CD8-positive, alpha-beta memory T cell (primary cell): ENCODE measurements at regions not wholly inside any gene's neighbourhood (a gene's known extent, or its start where the extent isn't known, plus 50 kb on each side); places are given as distances from the start of the nearest gene placed in this dataset.

Source experiments
- CTCF ChIA-PET: fragments of 350-600 bp; sonication (Branson Sonifier 250); formaldehyde crosslinking; loops from one replicate; lab custom pipeline; 2021; ENCODE audit warnings: antibody characterized with exemption; lab: Charles Lee
- POLR2A ChIA-PET: fragments of 350-600 bp; sonication (Branson Sonifier 250); formaldehyde crosslinking; loops from one replicate; lab custom pipeline; 2021; ENCODE audit warnings: antibody characterized with exemption; lab: Charles Lee
- DNase-seq, 5 donors: peaks; one replicate each; pipeline versions ENCODE4 v3.0.0 to v3.0.0-alpha.2; 2020 to 2022; ENCODE audit warnings: mixed read lengths in 1 of 5
- H3K27ac ChIP-seq: one replicate; pipeline ENCODE4 v1.7.0; 2013; ENCODE audit warnings: low read depth, mild to moderate bottlenecking, low read length, moderate library complexity
- H3K27me3 ChIP-seq: 2 replicates; pipeline ENCODE4 v1.7.0; 2013; ENCODE audit warnings: low read length, mild to moderate bottlenecking; ENCODE audit not compliant: insufficient read depth, poor library complexity, severe bottlenecking
- H3K36me3 ChIP-seq: 2 replicates; pipeline ENCODE4 v1.7.0; 2013; ENCODE audit warnings: mild to moderate bottlenecking, low read length, moderate library complexity; ENCODE audit not compliant: insufficient read depth
- H3K4me1 ChIP-seq: 2 replicates; pipeline ENCODE4 v1.7.0; 2013; ENCODE audit warnings: mild to moderate bottlenecking, low read length, moderate library complexity; ENCODE audit not compliant: insufficient read depth
- H3K4me3 ChIP-seq: 2 replicates; pipeline ENCODE4 v1.7.0; 2013; ENCODE audit warnings: mild to moderate bottlenecking, low read length
- H3K9me3 ChIP-seq: 2 replicates; pipeline ENCODE4 v1.7.0; 2013; ENCODE audit warnings: mild to moderate bottlenecking, low read length
- H3K27ac Mint-ChIP-seq, 8 donors: one replicate each; pipeline ENCODE4 v1.8.0; 2020 to 2021; ENCODE audit warnings: mixed read lengths in 8 of 8, mild to moderate bottlenecking in 6 of 8, inconsistent platforms in 3 of 8, moderate library complexity in 3 of 8
- H3K27me3 Mint-ChIP-seq, 2 donors: one replicate each; pipeline ENCODE4 v1.8.0; 2020 to 2021; ENCODE audit warnings: mixed read lengths in 2 of 2, mild to moderate bottlenecking in 1 of 2, moderate library complexity in 1 of 2
- H3K36me3 Mint-ChIP-seq, 3 donors: one replicate each; pipeline ENCODE4 v1.8.0; 2020 to 2021; ENCODE audit warnings: mixed read lengths in 3 of 3, inconsistent platforms in 1 of 3, mild to moderate bottlenecking in 1 of 3
- H3K4me1 Mint-ChIP-seq, 3 donors: one replicate each; pipeline ENCODE4 v1.8.0; 2020 to 2021; ENCODE audit warnings: mixed read lengths in 3 of 3, inconsistent platforms in 1 of 3, mild to moderate bottlenecking in 1 of 3
- H3K4me3 Mint-ChIP-seq, 7 donors: one replicate each; pipeline ENCODE4 v1.8.0; 2020 to 2021; ENCODE audit warnings: mixed read lengths in 7 of 7, mild to moderate bottlenecking in 6 of 7, moderate library complexity in 4 of 7, inconsistent platforms in 2 of 7
- H3K9me3 Mint-ChIP-seq, 5 donors: one replicate each; pipeline ENCODE4 v1.8.0; 2020 to 2022; ENCODE audit warnings: mixed read lengths in 5 of 5, mild to moderate bottlenecking in 3 of 5, moderate library complexity in 2 of 5, inconsistent platforms in 1 of 5

DNA sequence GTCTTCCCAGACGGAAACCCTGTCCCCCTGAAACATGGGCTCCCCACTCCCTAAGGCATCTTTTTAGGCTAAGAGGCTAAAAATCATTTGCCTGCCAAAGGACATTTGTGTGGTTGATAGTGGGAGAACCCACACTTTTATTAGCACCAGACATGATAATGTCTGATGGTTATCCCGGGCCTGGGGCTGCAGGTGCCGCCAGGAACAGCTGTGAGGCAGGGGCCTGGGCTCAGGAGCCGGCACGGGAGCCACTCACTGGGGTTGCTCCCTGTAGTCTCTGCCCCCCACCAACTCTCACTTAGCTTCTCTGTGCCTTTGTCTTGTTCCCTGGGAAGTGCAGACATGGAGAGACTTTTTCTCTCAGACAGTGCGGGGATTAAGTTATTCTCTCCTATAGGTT is 193.6 kb downstream of the GLRX3 start:
- H3K36me3 Mint-ChIP-seq = no peaks in the 10 kb centered on the region
- H3K27me3 Mint-ChIP-seq = peaks cover 0 to 3% of the 10 kb centered on the region in 2 donors
- Histone ChIP-seq H3K4me1 (no peaks in the 10 kb centered on the region), H3K9me3 (no peaks in the 10 kb centered on the region), H3K4me3 (no peak overlapping the region), H3K36me3 (no peaks in the 10 kb centered on the region), H3K27ac (no peak overlapping the region), H3K27me3 (no peaks in the 10 kb centered on the region)
- H3K27ac Mint-ChIP-seq = no peak overlapping the region
- peaks cover 2 to 24% (median 4%) of the 10 kb centered on the region in 5 donors for H3K9me3 Mint-ChIP-seq
- no peak overlapping the region for H3K4me3 Mint-ChIP-seq
- no peaks in the 10 kb centered on the region for H3K4me1 Mint-ChIP-seq
- ChIA-PET CTCF (no interaction called here), POLR2A (no interaction called here)
- no peak for DNase-seq

DNA sequence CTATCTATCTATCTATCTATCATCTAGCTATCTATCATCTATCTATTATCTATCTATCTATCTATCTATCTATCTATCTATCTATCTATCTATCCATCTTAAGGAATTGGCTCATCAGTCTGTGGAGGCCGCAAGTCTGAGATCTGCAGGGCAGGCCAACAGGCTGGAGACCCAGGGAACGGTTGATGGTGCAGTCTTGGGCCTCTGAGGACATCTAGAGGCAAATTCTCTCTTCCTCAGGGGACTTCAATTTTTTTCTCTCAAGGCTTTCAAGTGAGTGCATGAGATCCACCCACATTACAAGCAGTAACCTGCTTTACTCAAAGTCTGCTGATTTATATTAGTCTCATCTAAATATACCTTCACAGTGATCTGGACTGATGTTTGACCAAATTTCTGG is 197.0 kb downstream of the GLRX3 start:
- H3K9me3 Mint-ChIP-seq = peaks cover 2 to 24% (median 4%) of the 10 kb centered on the region in 5 donors
- H3K36me3 Mint-ChIP-seq = no peaks in the 10 kb centered on the region
- Histone ChIP-seq H3K27me3 (no peaks in the 10 kb centered on the region), H3K4me3 (no peak overlapping the region), H3K36me3 (no peaks in the 10 kb centered on the region), H3K4me1 (no peaks in the 10 kb centered on the region), H3K9me3 (no peaks in the 10 kb centered on the region), H3K27ac (no peak overlapping the region)
- no peak overlapping the region for H3K27ac Mint-ChIP-seq
- ChIA-PET CTCF (no interaction called here), POLR2A (no interaction called here)
- no peaks in the 10 kb centered on the region for H3K4me1 Mint-ChIP-seq
- no peak overlapping the region for H3K4me3 Mint-ChIP-seq
- no peak for DNase-seq
- H3K27me3 Mint-ChIP-seq = no peaks in the 10 kb centered on the region

DNA sequence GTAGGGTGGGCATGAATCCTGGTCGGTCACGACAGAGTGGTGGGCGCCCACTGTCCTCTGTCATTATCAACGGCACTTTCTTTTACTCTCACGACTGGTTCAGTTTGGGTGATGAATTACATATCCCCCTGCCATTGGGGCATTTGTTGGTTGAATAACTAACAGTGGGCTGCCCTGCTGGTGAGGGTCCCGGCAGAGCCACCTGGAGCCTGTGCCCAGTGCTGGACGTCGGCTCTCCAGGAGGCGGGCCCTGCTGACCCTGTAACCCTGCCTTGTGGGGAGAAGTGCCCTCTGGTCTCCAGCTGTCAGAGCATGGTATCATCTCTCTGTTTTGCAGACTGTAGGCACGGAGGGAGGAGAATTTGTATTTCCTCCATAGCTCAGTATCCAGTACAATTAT is 199.1 kb downstream of the GLRX3 start:
- H3K4me1 ChIP-seq = no peaks in the 10 kb centered on the region
- H3K27me3 ChIP-seq = no peaks in the 10 kb centered on the region
- H3K27me3 Mint-ChIP-seq = no peaks in the 10 kb centered on the region
- no peaks in the 10 kb centered on the region for H3K36me3 Mint-ChIP-seq
- H3K36me3 ChIP-seq = no peaks in the 10 kb centered on the region
- DNase-seq = no peak
- H3K4me3 ChIP-seq = no peak overlapping the region
- ChIA-PET CTCF (no interaction called here), POLR2A (no interaction called here)
- no peak overlapping the region for H3K27ac ChIP-seq
- H3K9me3 ChIP-seq = no peaks in the 10 kb centered on the region
- no peak overlapping the region for H3K4me3 Mint-ChIP-seq
- H3K9me3 Mint-ChIP-seq = peaks cover 0 to 25% (median 4%) of the 10 kb centered on the region in 5 donors
- no peak overlapping the region for H3K27ac Mint-ChIP-seq
- no peaks in the 10 kb centered on the region for H3K4me1 Mint-ChIP-seq

DNA sequence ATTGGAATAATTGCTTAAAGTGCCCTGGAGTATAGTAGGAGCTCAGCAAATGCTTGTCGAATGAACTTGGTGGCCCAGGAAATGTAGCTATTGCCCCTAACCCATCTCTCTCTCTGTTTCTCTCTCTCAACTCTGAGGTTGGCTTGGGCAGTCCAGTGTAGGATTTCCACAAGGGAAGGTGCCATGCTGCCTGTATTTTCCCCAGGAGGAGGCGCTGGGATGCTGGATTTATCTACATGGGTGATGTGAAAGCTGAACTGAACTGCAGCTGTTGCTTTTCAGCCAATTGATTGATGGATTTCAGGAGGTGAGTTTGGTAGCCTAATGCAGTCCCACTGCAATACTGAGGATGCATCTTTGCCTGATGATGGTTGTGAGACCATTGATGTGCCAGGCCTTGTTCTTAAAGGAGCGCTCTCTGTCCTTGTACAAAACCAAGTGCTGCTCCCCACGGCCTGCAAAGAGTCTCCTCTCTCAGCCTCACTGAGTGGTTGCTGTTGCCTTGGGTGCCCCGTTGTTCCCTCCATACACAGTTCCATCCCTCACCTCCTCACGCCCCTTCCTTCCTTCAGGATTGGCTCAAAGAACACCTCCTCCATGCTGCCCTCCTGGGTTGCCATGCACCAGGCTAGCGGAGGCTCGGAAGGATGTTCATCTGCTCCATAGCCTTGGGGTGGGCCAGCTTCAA is 200.6 kb downstream of the GLRX3 start:
- Histone ChIP-seq H3K4me3 (no peak overlapping the region), H3K36me3 (no peaks in the 10 kb centered on the region), H3K4me1 (no peaks in the 10 kb centered on the region), H3K27ac (no peak overlapping the region), H3K9me3 (no peaks in the 10 kb centered on the region), H3K27me3 (no peaks in the 10 kb centered on the region)
- no peak for DNase-seq
- no peak overlapping the region for H3K4me3 Mint-ChIP-seq
- ChIA-PET CTCF (no interaction called here), POLR2A (no interaction called here)
- H3K27ac Mint-ChIP-seq = no peak overlapping the region
- peaks cover 0 to 25% (median 4%) of the 10 kb centered on the region in 5 donors for H3K9me3 Mint-ChIP-seq
- H3K27me3 Mint-ChIP-seq = no peaks in the 10 kb centered on the region
- H3K36me3 Mint-ChIP-seq = no peaks in the 10 kb centered on the region
- no peaks in the 10 kb centered on the region for H3K4me1 Mint-ChIP-seq

DNA sequence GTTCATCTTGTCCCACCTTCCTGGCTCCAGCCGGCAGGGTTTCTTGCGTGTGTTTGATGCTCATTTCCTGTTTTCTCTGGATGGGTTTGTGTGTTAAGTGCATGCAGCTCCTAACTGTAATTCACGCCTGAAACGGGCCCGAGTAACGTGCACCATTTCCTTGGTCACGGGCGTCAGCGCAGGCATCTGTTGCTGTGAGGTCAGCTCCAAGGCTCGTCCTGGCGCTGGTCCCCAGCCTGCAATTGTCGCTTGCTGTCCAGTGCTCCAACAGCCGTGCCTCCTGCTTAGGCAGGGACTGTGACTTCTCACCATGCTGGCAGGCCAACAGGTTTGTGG is 201.1 kb downstream of the GLRX3 start:
- H3K4me3 Mint-ChIP-seq = no peak overlapping the region
- ChIA-PET CTCF (no interaction called here), POLR2A (no interaction called here)
- no peak overlapping the region for H3K27ac ChIP-seq
- H3K9me3 Mint-ChIP-seq = peaks cover 0 to 25% (median 4%) of the 10 kb centered on the region in 5 donors
- H3K27me3 Mint-ChIP-seq = no peaks in the 10 kb centered on the region
- no peak overlapping the region for H3K27ac Mint-ChIP-seq
- DNase-seq = no peak
- H3K4me1 ChIP-seq = no peaks in the 10 kb centered on the region
- H3K4me3 ChIP-seq = no peak overlapping the region
- H3K36me3 ChIP-seq = no peaks in the 10 kb centered on the region
- H3K36me3 Mint-ChIP-seq = no peaks in the 10 kb centered on the region
- no peaks in the 10 kb centered on the region for H3K27me3 ChIP-seq
- H3K4me1 Mint-ChIP-seq = no peaks in the 10 kb centered on the region
- no peaks in the 10 kb centered on the region for H3K9me3 ChIP-seq

DNA sequence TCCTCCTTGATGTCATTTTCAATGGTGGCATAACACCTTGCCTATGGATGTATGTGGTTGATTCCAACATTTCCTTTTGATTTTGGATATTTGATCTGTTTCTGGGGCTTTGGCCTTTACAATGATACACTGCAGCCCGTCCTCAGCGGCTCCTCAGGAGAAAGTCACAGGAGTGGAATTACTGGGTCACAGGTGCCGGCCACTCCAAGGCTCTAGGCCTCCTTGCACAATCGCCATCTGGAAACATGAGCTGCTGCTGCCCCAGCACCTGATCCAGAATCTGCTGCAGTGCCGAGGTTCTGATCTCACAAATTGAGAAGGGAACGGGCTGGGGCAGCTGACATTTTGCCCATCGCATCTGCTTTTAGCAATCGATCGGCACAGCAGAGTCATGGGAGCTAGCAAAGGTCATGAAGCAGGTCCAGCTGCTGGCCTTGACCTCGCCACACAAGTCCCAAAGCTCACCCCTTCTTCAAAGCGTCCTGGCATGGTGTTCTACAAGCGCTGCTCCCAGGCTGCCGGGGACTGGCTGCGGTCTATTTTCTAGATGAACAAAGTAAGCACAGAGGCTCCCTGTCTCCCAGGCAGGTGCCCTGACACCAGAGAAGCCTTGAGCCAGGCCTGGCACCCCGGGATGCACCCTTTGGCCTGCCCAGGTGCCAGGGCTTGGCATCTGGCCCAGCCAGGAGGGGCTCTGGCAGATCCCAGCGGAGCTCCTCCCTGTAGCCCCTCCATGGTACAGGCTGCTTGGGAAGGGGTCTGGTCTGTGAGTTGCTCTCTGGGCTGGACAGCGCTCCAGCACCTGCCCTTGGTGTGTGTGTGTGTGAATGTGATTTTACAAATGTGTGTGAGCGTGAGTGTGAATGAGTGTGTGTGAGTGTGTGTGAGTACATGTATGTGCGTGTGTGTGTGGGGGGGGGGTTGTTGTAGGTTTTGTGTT is 201.8 kb downstream of the GLRX3 start:
- no peak overlapping the region for H3K27ac Mint-ChIP-seq
- no peak for DNase-seq
- Histone ChIP-seq H3K4me1 (no peaks in the 10 kb centered on the region), H3K27ac (no peak overlapping the region), H3K36me3 (no peaks in the 10 kb centered on the region), H3K27me3 (no peaks in the 10 kb centered on the region), H3K4me3 (no peak overlapping the region), H3K9me3 (no peaks in the 10 kb centered on the region)
- no peak overlapping the region for H3K4me3 Mint-ChIP-seq
- POLR2A ChIA-PET = no interaction called here
- peaks cover 0 to 22% (median 4%) of the 10 kb centered on the region in 5 donors for H3K9me3 Mint-ChIP-seq
- no peaks in the 10 kb centered on the region for H3K4me1 Mint-ChIP-seq
- no peaks in the 10 kb centered on the region for H3K36me3 Mint-ChIP-seq
- CTCF ChIA-PET = no interaction called here
- no peaks in the 10 kb centered on the region for H3K27me3 Mint-ChIP-seq

DNA sequence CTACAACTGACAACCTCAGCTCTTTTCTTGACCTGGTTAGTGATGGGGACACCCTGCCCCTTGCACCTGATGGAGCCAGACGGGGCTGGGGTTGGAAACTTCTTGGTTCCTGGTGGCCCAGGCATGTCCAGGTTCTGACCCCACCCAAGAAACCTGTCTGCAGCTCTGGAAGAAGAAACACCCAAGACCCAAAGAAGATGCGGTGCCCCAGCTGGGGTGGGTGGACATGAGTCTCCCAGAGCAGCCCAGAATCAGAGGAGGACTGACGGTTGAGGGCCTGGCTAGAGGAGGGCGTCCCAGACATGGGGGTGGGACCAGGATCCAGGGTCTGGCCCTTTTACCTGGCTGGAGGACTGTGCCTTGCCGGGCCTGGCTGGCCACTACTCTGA is 202.4 kb downstream of the GLRX3 start:
- no peak overlapping the region for H3K27ac ChIP-seq

DNA sequence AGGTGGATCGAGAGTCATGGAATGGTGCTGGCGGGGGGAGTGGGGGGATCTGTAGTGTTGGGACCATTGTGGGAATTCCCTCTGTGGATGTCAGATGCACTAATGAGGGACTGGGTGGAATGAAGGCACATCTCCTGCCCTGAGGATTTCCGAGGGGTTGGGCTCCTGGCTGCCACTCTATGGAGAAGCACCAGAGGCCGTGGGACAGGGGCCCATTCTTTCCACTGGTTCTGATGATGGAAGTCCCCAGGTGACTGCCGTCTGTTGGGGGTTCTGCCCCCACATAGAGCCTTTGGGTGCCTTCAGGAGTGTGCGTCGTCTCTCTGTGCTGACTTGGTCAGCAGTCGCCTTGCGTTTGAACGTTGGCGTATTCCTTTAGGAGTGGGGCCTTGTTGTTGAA is 202.9 kb downstream of the GLRX3 start:
- H3K36me3 Mint-ChIP-seq = no peaks in the 10 kb centered on the region

More for the DNA sequence above, 202.4 kb downstream of the GLRX3 start:
- no peak overlapping the region for H3K4me3 Mint-ChIP-seq
- no peak for DNase-seq
- no peaks in the 10 kb centered on the region for H3K4me1 Mint-ChIP-seq
- no peaks in the 10 kb centered on the region for H3K4me1 ChIP-seq
- no peak overlapping the region for H3K27ac Mint-ChIP-seq
- H3K27me3 Mint-ChIP-seq = no peaks in the 10 kb centered on the region
- H3K27me3 ChIP-seq = no peaks in the 10 kb centered on the region
- no peaks in the 10 kb centered on the region for H3K9me3 ChIP-seq
- no peaks in the 10 kb centered on the region for H3K36me3 Mint-ChIP-seq
- POLR2A ChIA-PET = no interaction called here
- no peak overlapping the region for H3K4me3 ChIP-seq
- peaks cover 0 to 22% (median 4%) of the 10 kb centered on the region in 5 donors for H3K9me3 Mint-ChIP-seq
- CTCF ChIA-PET = no interaction called here
- no peaks in the 10 kb centered on the region for H3K36me3 ChIP-seq

More for the DNA sequence above, 202.9 kb downstream of the GLRX3 start:
- DNase-seq = no peak
- H3K27ac Mint-ChIP-seq = no peak overlapping the region
- H3K4me1 Mint-ChIP-seq = no peaks in the 10 kb centered on the region
- Histone ChIP-seq H3K9me3 (no peaks in the 10 kb centered on the region), H3K27ac (no peak overlapping the region), H3K27me3 (no peaks in the 10 kb centered on the region), H3K4me3 (no peak overlapping the region), H3K4me1 (no peaks in the 10 kb centered on the region), H3K36me3 (no peaks in the 10 kb centered on the region)
- CTCF ChIA-PET = no interaction called here
- peaks cover 0 to 18% (median 4%) of the 10 kb centered on the region in 5 donors for H3K9me3 Mint-ChIP-seq
- POLR2A ChIA-PET = no interaction called here
- no peak overlapping the region for H3K4me3 Mint-ChIP-seq
- H3K27me3 Mint-ChIP-seq = peaks cover 0 to 2% of the 10 kb centered on the region in 2 donors
